WTC11 (cell line): ENCODE measurements at regions not wholly inside any gene's neighbourhood (a gene's known extent, or its start where the extent isn't known, plus 50 kb on each side); places are given as distances from the start of the nearest gene placed in this dataset.

ENCODE experiments used
- ATAC-seq: fragments of 200-7000 bp; cut with Tn5 transposase; 2 replicates; pipeline ENCODE4 v1.10.0; 2021; ENCODE audit warnings: mild to moderate bottlenecking, moderate library complexity
- CTCF ChIA-PET: fragments of 300-600 bp; sonication (Branson Sonifier 250); formaldehyde crosslinking; loops from one replicate; lab custom pipeline; 2021; ENCODE audit warnings: antibody characterized with exemption; lab: Charles Lee
- POLR2A ChIA-PET: fragments of 350-600 bp; sonication (Branson Sonifier 250); formaldehyde crosslinking; loops from one replicate; lab custom pipeline; 2021; ENCODE audit warnings: antibody characterized with exemption; lab: Charles Lee
- DNase-seq: peaks from one replicate; pipeline ENCODE4 v3.0.0; 2021; ENCODE audit warnings: low spot score
- H3K27ac Mint-ChIP-seq: 2 replicates; pipeline ENCODE4 v1.8.0; 2021; ENCODE audit warnings: mixed read lengths
- H3K27me3 Mint-ChIP-seq: 2 replicates; pipeline ENCODE4 v1.8.0; 2021; ENCODE audit warnings: low read depth, mild to moderate bottlenecking, moderate library complexity, mixed read lengths
- H3K36me3 Mint-ChIP-seq: 2 replicates; pipeline ENCODE4 v1.8.0; 2021; ENCODE audit warnings: mixed read lengths
- H3K4me1 Mint-ChIP-seq: 2 replicates; pipeline ENCODE4 v1.8.0; 2022; ENCODE audit warnings: mixed read lengths
- H3K4me3 Mint-ChIP-seq: 2 replicates; pipeline ENCODE4 v1.8.0; 2021; ENCODE audit warnings: mild to moderate bottlenecking, moderate library complexity, mixed read lengths
- H3K9me3 Mint-ChIP-seq: 2 replicates; pipeline ENCODE4 v1.8.0; 2021; ENCODE audit warnings: mixed read lengths
- AFF4 ChIP-seq: sonication (generic); formaldehyde crosslinking; IDR thresholded peaks from 2 replicates; pipeline ENCODE4 v1.8.1; 2023; ENCODE audit warnings: mild to moderate bottlenecking, missing genetic modification reagents, borderline replicate concordance
- ATF3 ChIP-seq: sonication (generic); formaldehyde crosslinking; conservative IDR thresholded peaks from 2 replicates; pipeline ENCODE4 v1.8.1; 2022; ENCODE audit warnings: mild to moderate bottlenecking, missing genetic modification reagents
- CDX4 ChIP-seq: fragments of 250-450 bp; sonication (Bioruptor Pico); IDR thresholded peaks from 2 replicates; pipeline ENCODE4 v1.9.0; 2021; ENCODE audit warnings: moderate library complexity, mild to moderate bottlenecking, inconsistent platforms, borderline replicate concordance
- CREM ChIP-seq: sonication (generic); formaldehyde crosslinking; IDR thresholded peaks from 2 replicates; pipeline ENCODE4 v1.8.1; 2022; ENCODE audit warnings: mild to moderate bottlenecking, missing genetic modification reagents, moderate library complexity
- ERG ChIP-seq: fragments of 250-450 bp; sonication (Bioruptor Pico); IDR thresholded peaks from 2 replicates; pipeline ENCODE4 v1.8.0; 2021; ENCODE audit warnings: mild to moderate bottlenecking
- GABPB1 ChIP-seq: sonication (generic); formaldehyde crosslinking; IDR thresholded peaks from 2 replicates; pipeline ENCODE4 v1.8.1; 2023; ENCODE audit warnings: mild to moderate bottlenecking, missing genetic modification reagents
- HMGXB4 ChIP-seq: sonication (generic); formaldehyde crosslinking; IDR thresholded peaks from 2 replicates; pipeline ENCODE4 v1.8.1; 2023; ENCODE audit warnings: mild to moderate bottlenecking, moderate library complexity, missing genetic modification reagents
- JAZF1 ChIP-seq: fragments of 250-450 bp; sonication (Bioruptor Pico); IDR thresholded peaks from 2 replicates; pipeline ENCODE4 v1.9.0; 2021; ENCODE audit warnings: moderate library complexity, mild to moderate bottlenecking, inconsistent platforms
- JUN ChIP-seq: sonication (generic); formaldehyde crosslinking; IDR thresholded peaks from 2 replicates; pipeline ENCODE4 v1.8.0; 2023; ENCODE audit warnings: mild to moderate bottlenecking, missing genetic modification reagents
- MAX ChIP-seq: sonication (generic); formaldehyde crosslinking; IDR thresholded peaks from 2 replicates; pipeline ENCODE4 v1.8.0; 2022; ENCODE audit warnings: mild to moderate bottlenecking, missing genetic modification reagents
- NFATC4 ChIP-seq: fragments of 250-450 bp; sonication (Bioruptor Pico); IDR thresholded peaks from 2 replicates; pipeline ENCODE4 v1.9.0; 2021; ENCODE audit warnings: mild to moderate bottlenecking
- NFYB ChIP-seq: sonication (generic); formaldehyde crosslinking; conservative IDR thresholded peaks from 2 replicates; pipeline ENCODE4 v1.8.0; 2022; ENCODE audit warnings: low read depth, missing genetic modification reagents
- RORB ChIP-seq: fragments of 250-450 bp; sonication (Bioruptor Pico); IDR thresholded peaks from 2 replicates; pipeline ENCODE4 v1.9.0; 2021; ENCODE audit warnings: mild to moderate bottlenecking
- SMAD3 ChIP-seq: sonication (generic); formaldehyde crosslinking; IDR thresholded peaks from 2 replicates; pipeline ENCODE4 v1.8.0; 2022; ENCODE audit warnings: missing genetic modification reagents, mild to moderate bottlenecking, borderline replicate concordance
- SMAD4 ChIP-seq: sonication (generic); formaldehyde crosslinking; IDR thresholded peaks from 2 replicates; pipeline ENCODE4 v1.8.0; 2022; ENCODE audit warnings: mild to moderate bottlenecking, missing genetic modification reagents
- STAT6 ChIP-seq: sonication (generic); formaldehyde crosslinking; conservative IDR thresholded peaks from 2 replicates; pipeline ENCODE4 v1.8.1; 2023; ENCODE audit warnings: mild to moderate bottlenecking, low read depth, missing genetic modification reagents, moderate library complexity
- TEAD4 ChIP-seq: sonication (generic); formaldehyde crosslinking; IDR thresholded peaks from 2 replicates; pipeline ENCODE4 v1.8.0; 2022; ENCODE audit warnings: mild to moderate bottlenecking, missing genetic modification reagents
- USF1 ChIP-seq: sonication (generic); formaldehyde crosslinking; IDR thresholded peaks from 2 replicates; pipeline ENCODE4 v1.8.0; 2022; ENCODE audit warnings: mild to moderate bottlenecking, missing genetic modification reagents
- ZNF232 ChIP-seq: sonication (generic); formaldehyde crosslinking; IDR thresholded peaks from 2 replicates; pipeline ENCODE4 v1.8.0; 2022; ENCODE audit warnings: mild to moderate bottlenecking, missing genetic modification reagents
- ZNF396 ChIP-seq: fragments of 250-450 bp; sonication (Bioruptor Pico); IDR thresholded peaks from 2 replicates; pipeline ENCODE4 v1.8.0; 2021; ENCODE audit warnings: mild to moderate bottlenecking, moderate library complexity, borderline replicate concordance
- ZNF671 ChIP-seq: fragments of 250-450 bp; sonication (Bioruptor Pico); IDR thresholded peaks from 2 replicates; pipeline ENCODE4 v1.8.0; 2021; ENCODE audit warnings: mild to moderate bottlenecking

GRCh38 chr5:10138395-10139057 lies 111.2 kb downstream of the ATPSCKMT start:
- no peaks in the 10 kb centered on the region; the same call in 1 of the 2 replicates for H3K4me1 Mint-ChIP-seq
- no peak for TF ChIP-seq SMAD3 (CRISPR knock-in tag)
- no peak for TF ChIP-seq NFYB (CRISPR knock-in tag)
- TF ChIP-seq JAZF1 = no peak
- no peak for TF ChIP-seq TEAD4
- no peak for TF ChIP-seq JUN
- H3K36me3 Mint-ChIP-seq = no peaks in the 10 kb centered on the region
- no peak for ATAC-seq
- H3K27me3 Mint-ChIP-seq = no peaks in the 10 kb centered on the region
- CTCF ChIA-PET = no interaction called here
- POLR2A ChIA-PET = no interaction called here
- H3K4me3 Mint-ChIP-seq = no peak overlapping the region
- 0 out of 2 replicates have a peak overlapping the region, but pooled peaks have one; percentile 63 for H3K27ac Mint-ChIP-seq
- peaks cover 1% of the 10 kb centered on the region; the same call in 1 of the 2 replicates for H3K9me3 Mint-ChIP-seq
- no peak for DNase-seq

GRCh38 chr5:10133830-10134229 lies 115.9 kb downstream of the ATPSCKMT start:
- H3K27me3 Mint-ChIP-seq = no peaks in the 10 kb centered on the region
- ChIA-PET CTCF (interaction anchor here (0.6 to 1.9 kb wide), 6 partner anchors 30 to 590 kb away, joined by 3 to 9 read pairs (median 3); no protein-coding TSS in a partner anchor), POLR2A (interaction anchor here (0.6 kb wide), 1 partner anchor 22 kb away, joined by 3 read pairs; no protein-coding TSS in a partner anchor)
- no peak overlapping the region for H3K27ac Mint-ChIP-seq
- ATAC-seq (no peak), DNase-seq (no peak)
- no peaks in the 10 kb centered on the region for H3K4me1 Mint-ChIP-seq
- H3K36me3 Mint-ChIP-seq = no peaks in the 10 kb centered on the region
- H3K9me3 Mint-ChIP-seq = no peaks in the 10 kb centered on the region
- H3K4me3 Mint-ChIP-seq = no peak overlapping the region
- no peak for TF ChIP-seq ERG (CRISPR knock-in tag)
- no peak for TF ChIP-seq GABPB1 (CRISPR knock-in tag)
- TF ChIP-seq ZNF396 (CRISPR knock-in tag) = no peak
- TF ChIP-seq CDX4 = no peak
- no peak for TF ChIP-seq RORB
- no peak for TF ChIP-seq USF1 (CRISPR knock-in tag)
- no peak for TF ChIP-seq ZNF671 (CRISPR knock-in tag)
- no peak for TF ChIP-seq JUN
- TF ChIP-seq ATF3 (CRISPR knock-in tag) = no peak
- TF ChIP-seq MAX (CRISPR knock-in tag) = no peak
- no peak for TF ChIP-seq NFATC4 (CRISPR knock-in tag)
- no peak for TF ChIP-seq ZNF232 (CRISPR knock-in tag)
- no peak for TF ChIP-seq SMAD4
- no peak for TF ChIP-seq HMGXB4 (CRISPR knock-in tag)
- no peak for TF ChIP-seq CREM (CRISPR knock-in tag)
- no peak for TF ChIP-seq JAZF1
- no peak for TF ChIP-seq AFF4 (CRISPR knock-in tag)
- no peak for TF ChIP-seq STAT6 (CRISPR knock-in tag)
- no peak for TF ChIP-seq TEAD4
